GM10266 (cell line): ENCODE measurements at regions not wholly inside any gene's neighbourhood (a gene's known extent, or its start where the extent isn't known, plus 50 kb on each side); places are given as distances from the start of the nearest gene placed in this dataset.

Experiments
- DNase-seq: peaks from one replicate; pipeline ENCODE4 v3.0.0; 2012; ENCODE audit errors: extremely low spot score
- CTCF ChIP-seq: IDR thresholded peaks from 2 replicates; pipeline ENCODE4 v1.5.1; 2012; ENCODE audit warnings: mild to moderate bottlenecking, low read depth; ENCODE audit not compliant: control insufficient read depth, insufficient read depth; ENCODE audit errors: missing control alignments

- no peak for TF ChIP-seq CTCF
- DNase-seq, result no peak
Observed at GRCh38 chr4:27338530-27338929, 477.9 kb downstream of the STIM2 start.

GRCh38 chr4:27343411-27343810 is 482.8 kb downstream of the STIM2 start:
- no peak for DNase-seq
- TF ChIP-seq CTCF, result no peak

GRCh38 chr4:27350161-27350560 is 489.5 kb downstream of the STIM2 start:
- TF ChIP-seq CTCF, result no peak
- no peak for DNase-seq

- no peak for DNase-seq
- TF ChIP-seq CTCF, result no peak
Observed at GRCh38 chr4:27357283-27357682, 496.6 kb downstream of the STIM2 start.

GRCh38 chr4:27358269-27358668 is 497.6 kb downstream of the STIM2 start:
- TF ChIP-seq CTCF, result no peak
- DNase-seq, result no peak

GRCh38 chr4:27360131-27360530 is 499.5 kb downstream of the STIM2 start:
- no peak for TF ChIP-seq CTCF
- no peak for DNase-seq

- DNase-seq, result no peak
- no peak for TF ChIP-seq CTCF
Observed at GRCh38 chr4:27360790-27361267, 500.2 kb downstream of the STIM2 start.

GRCh38 chr4:27364509-27364908 is 503.9 kb downstream of the STIM2 start:
- no peak for DNase-seq
- TF ChIP-seq CTCF, result no peak
